ENCODE measurements at regions not wholly inside any gene's neighbourhood (a gene's known extent, or its start where the extent isn't known, plus 50 kb on each side); places are given as distances from the start of the nearest gene placed in this dataset.

DNA sequence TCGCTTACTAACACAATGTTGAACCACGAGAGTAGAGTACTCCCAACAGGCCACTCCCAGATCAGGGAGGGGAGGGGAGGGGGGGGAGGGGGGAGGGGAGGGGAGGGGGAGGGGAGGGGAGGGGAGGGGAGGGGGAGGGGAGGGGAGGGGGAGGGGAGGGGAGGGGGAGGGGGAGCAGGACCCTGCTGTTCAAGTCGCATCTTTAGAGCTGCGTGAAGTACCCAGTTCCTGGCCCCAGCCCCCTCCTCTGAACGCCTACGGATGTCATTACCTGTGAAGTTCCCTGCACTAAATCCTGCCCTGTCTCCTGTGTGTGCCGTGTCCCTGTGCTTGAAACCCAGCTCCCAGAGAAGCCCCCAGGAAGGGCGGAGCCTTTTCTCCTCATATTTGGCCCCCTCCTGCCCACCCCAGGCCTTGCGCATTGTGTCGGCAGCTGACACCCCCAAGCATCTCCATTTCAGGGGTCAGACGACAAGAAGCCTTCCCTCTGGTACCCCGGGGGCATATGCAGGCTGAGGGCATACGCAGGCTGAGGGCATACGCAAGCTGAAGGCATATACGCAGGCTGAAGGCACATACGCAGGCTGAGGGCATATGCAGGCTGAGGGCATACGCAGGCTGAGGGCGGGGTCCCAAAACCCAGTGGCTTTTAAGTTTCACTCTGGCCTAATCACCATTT is 330.2 kb downstream of the C16orf95 start:
- Histone ChIP-seq H3K9me3 (no peaks in the 10 kb centered on the region), H3K4me1 (peaks cover 7% of the 10 kb centered on the region; the same call in 2 of the 3 replicates), H3K4me2 (no peak overlapping the region), H3K4me3 (no peak overlapping the region), H3K27ac (no peak overlapping the region)
- ChIA-PET CTCF (interaction anchor here (1.3 to 1.9 kb wide), 3 partner anchors 9 to 424 kb away, joined by 3 to 6 read pairs (median 4); no protein-coding TSS in a partner anchor), POLR2A (no interaction called here)
- no peak; a peak in 2 of 6 replicates for ATAC-seq
- TF ChIP-seq BHLHE40 (IDR thresholded peaks at IDR 0.05; ENCODE audit: low read depth, low read length), result no peak
- no peak for TF ChIP-seq CBX2 (IDR thresholded peaks at IDR 0.05; ENCODE audit: borderline replicate concordance, low read depth)
- TF ChIP-seq RAD21 (conservative IDR thresholded peaks at IDR 0.05 in 1 of 2, IDR thresholded peaks at IDR 0.05 in 1 of 2), result no peak
- no peak for TF ChIP-seq NR3C1 (IDR thresholded peaks at IDR 0.05)
- TF ChIP-seq, protein P1, sequence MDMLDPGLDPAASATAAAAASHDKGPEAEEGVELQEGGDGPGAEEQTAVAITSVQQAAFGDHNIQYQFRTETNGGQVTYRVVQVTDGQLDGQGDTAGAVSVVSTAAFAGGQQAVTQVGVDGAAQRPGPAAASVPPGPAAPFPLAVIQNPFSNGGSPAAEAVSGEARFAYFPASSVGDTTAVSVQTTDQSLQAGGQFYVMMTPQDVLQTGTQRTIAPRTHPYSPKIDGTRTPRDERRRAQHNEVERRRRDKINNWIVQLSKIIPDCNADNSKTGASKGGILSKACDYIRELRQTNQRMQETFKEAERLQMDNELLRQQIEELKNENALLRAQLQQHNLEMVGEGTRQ (IDR thresholded peaks at IDR 0.05), result no peak
- TF ChIP-seq, protein P2, sequence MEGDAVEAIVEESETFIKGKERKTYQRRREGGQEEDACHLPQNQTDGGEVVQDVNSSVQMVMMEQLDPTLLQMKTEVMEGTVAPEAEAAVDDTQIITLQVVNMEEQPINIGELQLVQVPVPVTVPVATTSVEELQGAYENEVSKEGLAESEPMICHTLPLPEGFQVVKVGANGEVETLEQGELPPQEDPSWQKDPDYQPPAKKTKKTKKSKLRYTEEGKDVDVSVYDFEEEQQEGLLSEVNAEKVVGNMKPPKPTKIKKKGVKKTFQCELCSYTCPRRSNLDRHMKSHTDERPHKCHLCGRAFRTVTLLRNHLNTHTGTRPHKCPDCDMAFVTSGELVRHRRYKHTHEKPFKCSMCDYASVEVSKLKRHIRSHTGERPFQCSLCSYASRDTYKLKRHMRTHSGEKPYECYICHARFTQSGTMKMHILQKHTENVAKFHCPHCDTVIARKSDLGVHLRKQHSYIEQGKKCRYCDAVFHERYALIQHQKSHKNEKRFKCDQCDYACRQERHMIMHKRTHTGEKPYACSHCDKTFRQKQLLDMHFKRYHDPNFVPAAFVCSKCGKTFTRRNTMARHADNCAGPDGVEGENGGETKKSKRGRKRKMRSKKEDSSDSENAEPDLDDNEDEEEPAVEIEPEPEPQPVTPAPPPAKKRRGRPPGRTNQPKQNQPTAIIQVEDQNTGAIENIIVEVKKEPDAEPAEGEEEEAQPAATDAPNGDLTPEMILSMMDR (IDR thresholded peaks at IDR 0.05), result no peak
- no peak for TF ChIP-seq ESRRA (IDR thresholded peaks at IDR 0.05; ENCODE audit: borderline replicate concordance, low read length)
- no peak for TF ChIP-seq NPAS2 (CRISPR knock-in tag; IDR thresholded peaks at IDR 0.05; ENCODE audit: borderline replicate concordance)
- TF ChIP-seq FOSL2 (IDR thresholded peaks at IDR 0.05), result no peak
- no peak for TF ChIP-seq FOSL2 (CRISPR knock-in tag; IDR thresholded peaks at IDR 0.05)
- TF ChIP-seq, protein P3, sequence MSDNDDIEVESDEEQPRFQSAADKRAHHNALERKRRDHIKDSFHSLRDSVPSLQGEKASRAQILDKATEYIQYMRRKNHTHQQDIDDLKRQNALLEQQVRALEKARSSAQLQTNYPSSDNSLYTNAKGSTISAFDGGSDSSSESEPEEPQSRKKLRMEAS (IDR thresholded peaks at IDR 0.05), result no peak
- no peak for TF ChIP-seq MAZ (IDR thresholded peaks at IDR 0.05; ENCODE audit: borderline replicate concordance, low read depth, low read length)
- TF ChIP-seq CHD4 (IDR thresholded peaks at IDR 0.05; ENCODE audit: borderline replicate concordance), result no peak
- TF ChIP-seq HOXA7 (CRISPR knock-in tag; IDR thresholded peaks at IDR 0.05), result no peak
- TF ChIP-seq, protein P4, sequence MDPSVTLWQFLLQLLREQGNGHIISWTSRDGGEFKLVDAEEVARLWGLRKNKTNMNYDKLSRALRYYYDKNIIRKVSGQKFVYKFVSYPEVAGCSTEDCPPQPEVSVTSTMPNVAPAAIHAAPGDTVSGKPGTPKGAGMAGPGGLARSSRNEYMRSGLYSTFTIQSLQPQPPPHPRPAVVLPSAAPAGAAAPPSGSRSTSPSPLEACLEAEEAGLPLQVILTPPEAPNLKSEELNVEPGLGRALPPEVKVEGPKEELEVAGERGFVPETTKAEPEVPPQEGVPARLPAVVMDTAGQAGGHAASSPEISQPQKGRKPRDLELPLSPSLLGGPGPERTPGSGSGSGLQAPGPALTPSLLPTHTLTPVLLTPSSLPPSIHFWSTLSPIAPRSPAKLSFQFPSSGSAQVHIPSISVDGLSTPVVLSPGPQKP (IDR thresholded peaks at IDR 0.05; ENCODE audit: low read depth, low read length), result no peak
- TF ChIP-seq RNF2 (IDR thresholded peaks at IDR 0.05; ENCODE audit: borderline replicate concordance, low read depth), result no peak
- TF ChIP-seq NFE2L2 (conservative IDR thresholded peaks at IDR 0.05; ENCODE audit: low read length), result no peak
- TF ChIP-seq RARB (CRISPR knock-in tag; IDR thresholded peaks at IDR 0.05), result no peak
- no peak for TF ChIP-seq RCOR1 (IDR thresholded peaks at IDR 0.05; ENCODE audit: low read depth, low read length)
- 81% methylated on average over 18 of the region's 18 CpGs for WGBS (ENCODE audit: missing lambda C conversion rate)
- no peak for FAIRE-seq
- no peak for DNase-seq (ENCODE audit: low read depth in 1 of 2, low spot score in 1 of 2)

DNA sequence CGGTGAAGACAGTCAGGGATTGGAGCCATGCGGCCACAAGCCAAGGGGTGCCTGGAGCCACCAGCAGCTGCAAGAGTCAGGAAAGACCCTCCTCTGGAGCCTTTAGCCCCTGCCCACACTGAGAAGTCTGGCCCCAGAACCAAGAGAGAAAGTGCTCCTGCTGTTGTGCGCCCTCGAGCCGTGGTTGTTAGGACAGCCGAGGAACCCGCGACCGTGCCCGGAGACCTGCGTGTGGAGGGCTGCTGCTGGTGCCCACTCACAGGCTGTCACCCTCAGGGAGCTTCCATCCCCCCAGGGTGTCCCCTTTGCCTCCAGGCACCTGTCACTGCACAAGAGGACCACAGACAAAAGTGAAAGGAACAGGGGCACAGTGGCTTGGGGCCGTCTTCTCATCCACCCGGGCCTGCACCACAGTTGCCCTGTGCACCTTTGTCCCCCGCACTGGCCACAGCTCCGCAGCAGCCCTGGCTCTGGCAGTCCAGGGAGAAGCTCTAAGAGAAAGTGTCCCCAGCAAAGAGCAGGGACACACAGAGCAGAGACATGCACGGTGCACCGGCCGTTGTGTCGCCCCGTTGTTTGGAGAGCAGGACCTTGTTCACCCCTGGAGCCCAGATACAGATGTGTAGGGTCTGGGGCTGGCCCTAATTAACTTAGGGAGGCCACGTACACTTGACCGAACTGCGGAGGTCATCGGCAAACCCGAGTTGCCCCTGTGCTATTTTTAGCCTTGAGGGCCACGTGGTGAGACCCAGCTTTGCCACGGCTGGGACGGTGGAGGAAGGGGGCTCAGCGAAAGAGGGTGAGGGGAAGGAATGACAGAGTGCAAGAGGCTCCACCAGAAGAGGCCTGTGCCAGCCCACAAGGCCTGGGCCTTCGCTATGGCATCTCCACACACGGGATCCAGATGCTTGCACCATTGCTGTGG is 329.2 kb downstream of the C16orf95 start:
- WGBS (ENCODE audit: missing lambda C conversion rate), result 82% methylated on average over 24 of the region's 31 CpGs
- DNase-seq (ENCODE audit: low read depth in 1 of 2, low spot score in 1 of 2) (no peak), FAIRE-seq (no peak), ATAC-seq (peak in 1 of 2 experiments; percentile 17; a peak in 2 of 6 replicates)
- ChIA-PET CTCF (interaction anchor here (0.9 to 1.3 kb wide), 3 partner anchors 29 to 75 kb away, joined by 3 to 4 read pairs (median 4); no protein-coding TSS in a partner anchor), POLR2A (no interaction called here)
- Histone ChIP-seq H3K4me2 (no peak overlapping the region), H3K27ac (no peak overlapping the region), H3K4me3 (no peak overlapping the region), H3K4me1 (peaks cover 9% of the 10 kb centered on the region; the same call in 2 of the 3 replicates), H3K9me3 (no peaks in the 10 kb centered on the region)
- TF ChIP-seq RFX5 (IDR thresholded peaks at IDR 0.05) (no peak), CEBPB (IDR thresholded peaks at IDR 0.05) (no peak), RAD21 (conservative IDR thresholded peaks at IDR 0.05 in 1 of 2, IDR thresholded peaks at IDR 0.05 in 1 of 2) (no peak), MAZ (IDR thresholded peaks at IDR 0.05; ENCODE audit: borderline replicate concordance, low read depth, low read length) (no peak), FOXS1 (CRISPR knock-in tag; IDR thresholded peaks at IDR 0.05) (no peak), NR3C1 (IDR thresholded peaks at IDR 0.05) (no peak), MAFK (IDR thresholded peaks at IDR 0.05; ENCODE audit: partially characterized antibody) (no peak), RCOR1 (IDR thresholded peaks at IDR 0.05; ENCODE audit: low read depth, low read length) (no peak), KDM5A (IDR thresholded peaks at IDR 0.05) (no peak)
- TF ChIP-seq, protein P4 (IDR thresholded peaks at IDR 0.05; ENCODE audit: low read depth, low read length), result no peak

All from A549 (cell line).